SW480 (cell line): ENCODE measurements at regions not wholly inside any gene's neighbourhood (a gene's known extent, or its start where the extent isn't known, plus 50 kb on each side); places are given as distances from the start of the nearest gene placed in this dataset.
A peak's percentile ranks its signal among the peaks of the same experiment; 100 is the strongest.
"Not testable (repeated sequence)": the region's sequence is repeated elsewhere in the genome, so short reads cannot be mapped to it uniquely, and the experiment has no call there.

Source experiments
- DNase-seq: peaks from one replicate; pipeline ENCODE4 v3.0.0-alpha.2; 2016; ENCODE audit warnings: low spot score

DNA sequence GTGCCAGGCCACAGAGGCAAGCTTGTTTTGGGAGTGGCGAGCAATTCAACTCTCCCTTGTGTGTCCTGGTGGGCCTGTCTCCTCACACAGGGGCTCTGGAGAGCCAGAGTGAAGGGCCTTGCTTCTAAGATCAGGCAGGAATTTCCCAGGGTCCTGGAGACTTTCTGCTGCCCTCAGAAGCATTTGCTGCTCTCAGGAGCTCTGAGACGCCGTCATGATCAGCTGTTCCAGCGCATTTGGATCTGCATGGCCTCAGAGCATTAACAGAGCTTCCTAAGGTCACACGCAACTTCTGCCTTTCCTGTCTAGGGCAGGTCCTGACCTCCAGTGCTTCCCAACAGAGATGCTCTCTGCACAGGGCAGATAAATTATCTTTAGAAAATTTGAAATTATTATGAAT, 52.2 kb upstream of the C10orf90 start:
- DNase-seq = no peak

DNA sequence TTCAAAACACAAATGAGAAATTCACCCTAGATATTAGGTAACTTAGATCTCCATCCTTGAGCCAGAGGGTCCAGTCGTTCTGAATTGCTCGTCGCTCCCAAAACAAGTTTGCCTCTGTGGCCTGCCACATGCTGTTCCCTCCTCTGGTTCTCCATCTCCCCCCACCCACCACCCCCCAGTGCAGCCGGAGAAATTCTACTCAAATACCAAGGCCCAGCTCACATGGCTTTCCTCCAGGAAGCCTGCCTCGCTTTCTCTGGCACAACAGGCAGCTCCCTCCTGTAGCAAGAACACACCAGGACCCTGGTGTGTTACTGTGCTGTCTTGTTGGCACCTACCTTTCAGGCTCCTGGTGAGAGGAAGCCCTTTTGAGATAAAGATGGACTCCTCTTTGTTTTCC, 52.7 kb upstream of the C10orf90 start:
- DNase-seq = no peak

- DNase-seq = peak; percentile 20
Observed at GRCh38 chr10:126729314-126729870, 58.9 kb upstream of the C10orf90 start.

DNA sequence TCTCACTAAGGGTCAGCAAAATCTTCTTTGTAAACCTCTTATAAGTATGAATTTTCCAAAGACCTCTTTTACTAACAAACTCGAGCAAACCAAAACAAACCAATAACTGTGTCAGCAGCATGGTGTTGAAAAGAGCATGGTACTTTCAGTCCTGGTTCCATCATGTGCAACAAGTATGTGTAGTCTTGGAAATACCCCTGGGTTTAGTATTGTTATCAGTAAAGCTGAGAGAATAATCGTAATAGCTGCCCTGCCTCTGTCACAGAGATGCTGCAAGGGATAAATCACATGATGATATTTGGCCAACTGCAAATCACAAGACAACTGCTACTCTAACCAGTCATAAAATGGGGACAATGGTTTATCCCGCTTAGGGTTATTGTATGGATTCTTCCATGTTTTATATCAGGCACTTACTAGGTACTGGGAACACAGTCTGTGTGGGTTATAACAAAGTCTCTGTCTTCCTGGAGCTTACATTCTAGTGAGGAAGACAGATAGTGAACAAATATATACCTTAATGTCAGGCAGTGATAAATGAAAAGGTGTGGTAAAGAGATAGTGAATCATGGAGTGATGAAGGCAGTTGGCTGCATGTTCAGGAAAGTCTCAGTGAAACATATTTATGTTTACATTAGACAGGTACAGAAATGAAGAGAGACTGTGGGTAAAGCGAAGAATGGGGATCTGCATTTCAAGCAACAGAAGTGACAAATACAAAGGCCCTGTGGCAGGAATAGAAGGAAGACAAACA, 60.5 kb upstream of the C10orf90 start:
- no peak for DNase-seq

GRCh38 chr10:126731610-126731990, 61.1 kb upstream of the C10orf90 start:
- DNase-seq = no peak

DNA sequence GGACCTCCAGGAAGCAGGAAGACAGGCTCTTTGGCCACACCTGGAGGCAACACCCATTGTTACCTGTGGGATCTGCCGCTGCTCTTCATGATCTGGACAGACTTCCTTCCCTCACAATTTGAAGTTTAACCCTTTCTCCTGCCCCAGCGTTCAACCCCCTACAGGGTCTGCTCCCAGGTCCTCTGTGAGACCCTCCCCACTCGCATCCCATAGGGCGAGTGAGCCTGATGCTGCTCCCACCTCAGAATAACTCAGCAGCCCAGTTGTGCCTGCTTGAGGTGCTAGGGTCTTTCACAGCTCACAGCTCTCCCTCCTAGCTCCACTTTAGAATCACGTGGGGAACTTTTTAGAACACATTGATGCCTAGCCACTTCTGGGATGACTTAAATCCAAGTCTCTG, 61.8 kb upstream of the C10orf90 start:
- DNase-seq = no peak

- DNase-seq = no peak
Observed at GRCh38 chr10:126732868-126733267, 62.4 kb upstream of the C10orf90 start.

- DNase-seq = no peak
Observed at GRCh38 chr10:126734015-126734414, 63.5 kb upstream of the C10orf90 start.

DNA sequence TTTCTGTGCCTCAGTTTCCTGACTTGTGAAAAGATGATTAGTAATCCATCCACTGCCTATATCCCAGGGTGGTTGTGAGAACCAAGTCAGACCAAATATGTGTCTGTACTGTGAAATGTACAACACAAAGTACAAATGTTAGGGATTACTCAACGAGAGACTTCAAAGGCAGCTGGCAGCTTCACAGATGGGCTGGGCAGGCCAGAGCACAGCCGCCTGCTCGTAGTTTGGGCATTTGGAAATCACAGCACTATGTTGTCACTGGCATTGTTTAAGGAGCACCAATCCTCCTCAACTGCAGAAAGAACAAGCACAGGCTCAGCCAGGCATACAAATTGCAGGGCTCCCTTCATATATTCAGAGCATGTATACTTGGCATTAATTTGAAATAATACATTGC, 64.5 kb upstream of the C10orf90 start:
- peak; percentile 13 for DNase-seq

DNA sequence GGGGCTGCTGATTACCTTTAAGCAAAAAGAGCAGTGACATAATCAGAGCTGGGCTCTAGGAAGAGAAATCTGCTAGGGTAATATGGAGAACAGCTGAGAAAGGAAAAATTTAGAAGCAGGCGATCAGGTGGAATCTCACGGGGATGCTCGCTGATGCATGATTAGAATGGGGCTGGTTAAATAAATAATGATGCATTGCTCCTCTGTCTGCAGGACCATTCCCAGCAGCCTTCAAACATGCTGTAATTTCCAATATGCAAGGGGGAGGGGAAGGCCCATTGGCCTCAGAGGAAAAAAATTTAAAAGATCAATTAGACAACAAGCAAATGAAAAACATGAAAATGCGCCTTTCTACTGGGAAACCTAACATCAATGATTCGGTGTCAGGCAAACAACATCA, 65.6 kb upstream of the C10orf90 start:
- DNase-seq = no peak

DNA sequence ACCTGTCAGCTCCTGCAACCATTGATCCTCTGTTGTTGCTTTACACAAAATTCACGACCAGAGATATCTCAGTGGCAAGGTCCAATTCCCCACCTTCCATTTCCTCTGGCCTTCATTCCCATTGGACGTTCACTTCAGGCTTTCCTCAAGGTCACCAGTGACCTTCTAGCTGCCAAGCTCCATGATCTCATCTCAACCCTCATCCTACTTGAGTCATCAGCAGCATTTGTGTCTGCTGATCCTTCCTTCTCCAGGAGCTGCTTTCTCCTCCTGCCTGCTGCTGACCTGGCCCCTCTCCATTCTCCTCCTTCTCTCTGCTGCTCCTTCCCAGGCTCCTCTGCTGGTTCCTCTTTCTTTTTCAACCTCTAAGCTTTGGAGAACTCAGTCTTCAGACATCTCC, 66.2 kb upstream of the C10orf90 start:
- DNase-seq = no peak

DNA sequence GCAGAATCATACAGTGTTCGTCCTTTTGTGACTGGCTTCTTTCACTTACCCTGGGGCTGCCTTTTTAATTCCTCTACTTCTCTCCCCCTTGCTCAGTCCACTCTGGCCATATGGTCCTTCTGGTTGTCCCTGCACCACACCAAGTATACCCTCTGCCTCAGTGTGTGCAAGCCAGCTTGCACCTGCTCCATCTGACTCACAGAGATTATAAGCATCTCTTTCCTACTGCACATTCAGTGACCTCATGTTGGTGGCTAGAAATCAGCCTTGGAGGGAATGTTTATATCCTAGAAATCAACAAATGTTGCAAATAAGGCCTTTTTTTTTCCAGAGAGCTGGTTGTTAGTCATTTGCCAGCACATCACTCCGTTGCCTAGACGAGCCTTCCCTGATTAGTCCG, 67.5 kb upstream of the C10orf90 start:
- no peak for DNase-seq

GRCh38 chr10:126744571-126744970, 74.1 kb upstream of the C10orf90 start:
- DNase-seq = no peak

DNA sequence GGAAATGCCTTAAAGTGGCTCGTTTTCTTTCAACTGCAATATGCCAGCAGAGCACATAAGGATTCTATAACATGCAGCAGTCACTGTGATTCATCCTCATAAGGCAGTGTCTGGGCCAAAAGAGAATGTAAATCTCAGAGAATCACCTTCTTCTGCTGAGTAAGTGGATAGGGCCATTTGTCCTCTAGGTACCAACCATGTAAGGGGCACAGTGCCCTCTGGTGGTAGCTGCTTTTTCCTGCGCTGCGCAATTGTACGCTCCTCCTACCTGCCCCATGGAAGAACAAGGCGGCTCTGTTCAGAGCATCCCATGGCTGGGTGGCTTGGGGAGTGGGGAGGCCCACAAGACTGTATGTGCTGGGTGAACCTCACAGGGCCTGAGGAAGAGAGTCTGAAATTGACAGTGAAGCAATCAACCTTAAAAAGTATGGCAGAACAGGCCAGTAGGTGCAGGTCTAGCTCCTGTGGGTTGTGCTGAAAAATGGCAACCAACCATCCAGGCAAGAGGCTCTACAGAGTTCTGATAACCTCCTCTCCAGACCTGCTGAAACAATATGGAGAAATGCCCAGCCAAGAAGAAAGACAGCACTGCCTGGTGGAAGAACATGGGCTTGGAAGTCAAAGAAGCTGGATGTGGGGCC, 78.6 kb upstream of the C10orf90 start:
- DNase-seq = peak; percentile 71

GRCh38 chr10:126754966-126755365, 84.5 kb upstream of the C10orf90 start:
- DNase-seq = no peak

- DNase-seq = no peak
Observed at GRCh38 chr10:126758867-126759266, 88.4 kb upstream of the C10orf90 start.

DNA sequence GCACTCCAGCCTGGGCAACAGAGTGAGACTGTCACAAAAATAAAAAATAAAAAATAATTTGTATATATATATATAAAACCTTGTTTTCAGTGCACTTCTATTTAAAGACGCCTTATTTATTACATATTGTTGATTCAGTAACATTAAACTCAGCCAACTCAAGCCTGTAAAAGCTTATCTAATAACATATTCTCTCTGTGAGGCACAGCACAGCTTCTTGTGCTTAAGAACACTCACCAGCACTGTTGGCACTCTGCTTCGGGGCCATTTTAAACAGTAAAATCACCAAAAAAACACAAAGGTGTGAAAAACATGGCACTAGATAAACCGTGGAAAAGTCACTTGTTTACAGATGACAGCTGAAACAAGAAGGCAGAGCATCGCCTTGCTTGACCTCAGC, 89.0 kb upstream of the C10orf90 start:
- DNase-seq = no peak

DNA sequence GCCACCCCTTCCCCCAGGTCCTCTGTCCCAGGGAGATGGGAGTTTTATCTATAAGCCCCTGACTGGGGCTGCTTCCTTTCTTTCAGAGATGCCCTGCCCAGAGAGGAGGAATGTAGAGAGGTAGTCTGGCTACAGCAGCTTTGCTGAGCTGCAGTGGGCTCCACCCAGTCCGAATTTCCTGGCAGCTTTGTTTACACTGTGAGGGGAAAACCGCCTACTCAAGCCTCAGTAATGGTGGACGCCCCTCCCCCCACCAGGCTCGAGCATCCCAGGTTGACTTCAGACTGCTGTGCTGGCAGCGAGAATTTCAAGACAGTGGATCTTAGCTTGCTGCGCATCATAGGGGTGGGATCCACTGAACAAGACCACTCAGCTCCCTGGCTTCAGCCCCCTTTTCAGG, 96.2 kb upstream of the C10orf90 start:
- DNase-seq = not testable (repeated sequence)

- DNase-seq = no peak
Observed at GRCh38 chr10:126770809-126771208, 100.3 kb upstream of the C10orf90 start.

DNA sequence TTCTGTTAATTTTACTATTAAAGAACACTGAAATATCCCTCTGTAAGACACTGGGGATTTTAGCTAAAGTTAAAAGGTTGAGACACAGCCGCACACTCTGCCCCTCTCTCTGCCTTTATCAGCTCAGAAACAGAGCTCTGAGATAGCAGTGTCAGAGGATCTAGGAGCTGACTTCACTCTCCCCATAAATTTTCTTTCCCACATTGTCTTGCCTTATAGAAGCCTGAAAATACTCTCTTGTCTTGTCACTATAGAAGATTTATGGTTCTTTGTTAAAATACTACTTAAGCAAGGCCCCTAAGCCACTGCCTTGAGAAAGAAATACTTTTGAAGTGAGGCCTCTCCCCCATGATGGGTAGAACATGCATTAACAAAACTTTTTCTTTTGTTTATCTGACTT, 105.7 kb upstream of the C10orf90 start:
- DNase-seq = no peak

GRCh38 chr10:126777714-126778113, 107.2 kb upstream of the C10orf90 start:
- no peak for DNase-seq

GRCh38 chr10:126781450-126782216, 111.1 kb upstream of the C10orf90 start:
- DNase-seq = no peak
